H1 (cell line): ENCODE measurements at regions not wholly inside any gene's neighbourhood (a gene's known extent, or its start where the extent isn't known, plus 50 kb on each side); places are given as distances from the start of the nearest gene placed in this dataset.

Source experiments
- PHF8 ChIP-seq: fragments of 200-600 bp; sonication (generic); conservative IDR thresholded peaks from 2 replicates; pipeline ENCODE4 v1.7.1; 2012; ENCODE audit warnings: low read depth, mild to moderate bottlenecking, inconsistent platforms, low read length, moderate library complexity
- RXRA ChIP-seq: IDR thresholded peaks from 2 replicates; pipeline ENCODE4 v1.6.1; 2011; ENCODE audit warnings: low read depth, mild to moderate bottlenecking, low read length, moderate library complexity; ENCODE audit not compliant: insufficient read depth
- SP1 ChIP-seq: IDR thresholded peaks from 2 replicates; pipeline ENCODE4 v1.6.1; 2011; ENCODE audit warnings: low read depth, low read length
- YY1 ChIP-seq: IDR thresholded peaks from 2 replicates; pipeline ENCODE4 v1.6.1; 2011; ENCODE audit warnings: low read depth, mild to moderate bottlenecking, low read length

DNA sequence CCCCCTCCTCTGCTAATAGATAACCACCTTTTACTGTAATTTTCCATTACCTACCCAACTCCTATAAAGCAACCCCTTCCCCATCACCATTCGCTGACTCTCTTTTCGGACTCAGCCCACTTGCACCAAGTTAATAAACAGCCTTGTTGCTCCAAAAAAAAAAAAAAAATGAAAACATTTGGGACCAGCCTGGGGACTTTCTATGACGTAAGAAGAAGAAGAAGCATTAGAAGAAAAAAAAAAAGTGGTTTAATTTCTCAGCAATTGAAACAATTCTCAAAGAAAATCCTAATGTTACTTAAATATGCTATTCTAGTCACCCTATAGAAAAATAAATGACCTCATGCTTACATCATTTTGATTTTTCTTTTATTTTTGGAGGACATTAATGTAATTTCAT lies 301.5 kb upstream of the ANO3 start (continued):
- no peak for TF ChIP-seq RXRA
- TF ChIP-seq YY1: no peak
- no peak for TF ChIP-seq SP1
- TF ChIP-seq PHF8: no peak
- TF ChIP-seq, all 59 proteins: peak for 0
